Heart right ventricle (tissue), 16 donors: ENCODE measurements at regions not wholly inside any gene's neighbourhood (a gene's known extent, or its start where the extent isn't known, plus 50 kb on each side); places are given as distances from the start of the nearest gene placed in this dataset.

ENCODE experiments used
- ATAC-seq, 8 donors: fragments of 200-7000 bp; cut with Tn5 transposase; one replicate each; pipeline ENCODE4 v1.9.1; 2020; ENCODE audit warnings: mild to moderate bottlenecking in 8 of 8, moderate library complexity in 8 of 8, moderate number of reproducible peaks in 1 of 8
- DNase-seq, 2 donors: peaks; one replicate each; pipeline ENCODE4 v3.0.0-alpha.2; 2020
- H3K27ac ChIP-seq, 10 donors: fragments of 200-600 bp; sonication (generic) in 2 of 10; one replicate each; pipeline versions ENCODE4 v1.5.0 to v1.8.0; 2020 to 2022; ENCODE audit warnings: mild to moderate bottlenecking in 3 of 10
- H3K27me3 ChIP-seq, 7 donors: fragments of 200-600 bp; one replicate each; pipeline ENCODE4 v1.8.0; 2021 to 2022; ENCODE audit warnings: mild to moderate bottlenecking in 2 of 7
- H3K36me3 ChIP-seq, 9 donors: fragments of 200-600 bp; sonication (generic) in 1 of 9; one replicate each; pipeline versions ENCODE4 v1.5.0 to v1.8.0; 2020 to 2022; ENCODE audit warnings: mild to moderate bottlenecking in 2 of 9
- H3K4me1 ChIP-seq, 9 donors: fragments of 200-600 bp; sonication (generic) in 1 of 9; one replicate each; pipeline versions ENCODE4 v1.5.0 to v1.8.0; 2020 to 2022; ENCODE audit warnings: mild to moderate bottlenecking in 4 of 9
- H3K4me3 ChIP-seq, 10 donors: fragments of 200-600 bp; sonication (generic) in 2 of 10; one replicate each; pipeline versions ENCODE4 v1.5.0 to v1.8.0; 2020 to 2022; ENCODE audit warnings: mild to moderate bottlenecking in 7 of 10, moderate library complexity in 2 of 10
- H3K9me3 ChIP-seq, 11 donors: fragments of 200-600 bp in 10 of 11; sonication (generic) in 2 of 11; one replicate each; pipeline versions ENCODE4 v1.5.0 to v1.8.0; 2013 to 2022; ENCODE audit warnings: mild to moderate bottlenecking in 2 of 11, control low read depth in 1 of 11, moderate library complexity in 1 of 11
- WGBS, 2 donors: extraction: QIAGEN DNeasy Blood & Tissue Kit; methylation state at CpG; one replicate each; pipeline ENCODE4 v1.1.7; 2013; ENCODE audit warnings: inconsistent platforms in 1 of 2; 5-methylcytosine and 5-hydroxymethylcytosine counted together
- intact Hi-C, 10 donors: fragments of 100-400 bp; cut with DNase I; formaldehyde crosslinking; loops; one replicate each; pipeline versions ENCODE4 v1.11.1 to v1.14.2; 2022
- TF ChIP-seq, protein P1 (sequence below), 9 donors: fragments of 200-600 bp; sonication (generic) in 2 of 9; IDR thresholded peaks; one replicate each; pipeline versions ENCODE4 v1.5.0 to v1.8.0; 2021 to 2022; ENCODE audit warnings: antibody characterized with exemption in 9 of 9, mild to moderate bottlenecking in 5 of 9, moderate library complexity in 1 of 9
- donor health status: Arrhythmogenic right ventricular cardiomyopathy.
- donor health status: ischemic (EF 13 %, LVEDD 7.1; RV severe dilation, severe dysfunction).
- donor health status: healthy with polysubstance abuse.
- donor health status: DM: no; HTN: yes; CAD: no.
- donor health status: DM: no; HTN: no; CAD: no.
- donor health status: ischemic (EF 25% LVEDD 6.9; RV normal size, moderate dysfunction).
- donor health status: ischemic (EF 25% LVEDD 5.7; RV mildly dilated, moderate dysfunction).
- donor health status: healthy.
- donor health status: DM: yes; HTN: yes; CAD: no.
- donor health status: Ischemic cardiomyopathy.
- donor health status: ischemic (EF 35%, LVEDD 5.7; RV mildly dilated, moderate dysfunction).
- donor health status: nonischemic (EF 11% LVEDD 7.7; RV severe dilation, severe dysfunction).
- donor health status: DM: yes; HTN: yes; CAD: no.
- donor health status: PGD.
- donor health status: ischemic (EF 29% LVEDD 5.4; RV normal size, mild dysfunction).
- donor health status: nonischemic (EF 23%, LVEDD 6.1; RV moderate dilation, normal function).

DNA sequence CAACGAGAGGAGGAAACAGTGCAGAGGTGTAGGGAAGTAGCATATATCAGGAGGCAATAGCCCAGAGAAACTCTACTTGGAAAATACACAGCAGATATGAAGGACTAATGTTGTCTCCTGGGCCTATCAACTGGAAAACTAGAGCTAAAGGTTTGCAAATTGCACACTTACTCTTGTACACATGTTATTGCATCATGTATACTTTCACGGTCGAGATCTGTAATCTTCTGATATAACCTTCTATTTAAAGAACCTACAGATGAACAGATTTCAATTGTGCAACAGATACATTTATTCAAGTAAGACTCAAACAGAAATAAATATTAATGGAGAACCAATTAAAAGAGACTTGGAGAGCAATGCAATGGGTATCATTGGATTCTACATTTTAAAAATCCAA lies 256.3 kb upstream of the TMEM161B start:
- intact Hi-C loops, result no loop called here
- Histone ChIP-seq H3K27ac (no peak overlapping the region), H3K27me3 (no peaks in the 10 kb centered on the region), H3K9me3 (no peaks in the 10 kb centered on the region), H3K4me1 (no peaks in the 10 kb centered on the region), H3K4me3 (no peak overlapping the region), H3K36me3 (no peaks in the 10 kb centered on the region)
- ATAC-seq, result no peak
- WGBS, 2 donors, result 83 to 84% methylated on average over 3 of the region's 3 CpGs
- TF ChIP-seq, protein P1, sequence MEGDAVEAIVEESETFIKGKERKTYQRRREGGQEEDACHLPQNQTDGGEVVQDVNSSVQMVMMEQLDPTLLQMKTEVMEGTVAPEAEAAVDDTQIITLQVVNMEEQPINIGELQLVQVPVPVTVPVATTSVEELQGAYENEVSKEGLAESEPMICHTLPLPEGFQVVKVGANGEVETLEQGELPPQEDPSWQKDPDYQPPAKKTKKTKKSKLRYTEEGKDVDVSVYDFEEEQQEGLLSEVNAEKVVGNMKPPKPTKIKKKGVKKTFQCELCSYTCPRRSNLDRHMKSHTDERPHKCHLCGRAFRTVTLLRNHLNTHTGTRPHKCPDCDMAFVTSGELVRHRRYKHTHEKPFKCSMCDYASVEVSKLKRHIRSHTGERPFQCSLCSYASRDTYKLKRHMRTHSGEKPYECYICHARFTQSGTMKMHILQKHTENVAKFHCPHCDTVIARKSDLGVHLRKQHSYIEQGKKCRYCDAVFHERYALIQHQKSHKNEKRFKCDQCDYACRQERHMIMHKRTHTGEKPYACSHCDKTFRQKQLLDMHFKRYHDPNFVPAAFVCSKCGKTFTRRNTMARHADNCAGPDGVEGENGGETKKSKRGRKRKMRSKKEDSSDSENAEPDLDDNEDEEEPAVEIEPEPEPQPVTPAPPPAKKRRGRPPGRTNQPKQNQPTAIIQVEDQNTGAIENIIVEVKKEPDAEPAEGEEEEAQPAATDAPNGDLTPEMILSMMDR (IDR thresholded peaks at IDR 0.05), result no peak
- no peak for DNase-seq

DNA sequence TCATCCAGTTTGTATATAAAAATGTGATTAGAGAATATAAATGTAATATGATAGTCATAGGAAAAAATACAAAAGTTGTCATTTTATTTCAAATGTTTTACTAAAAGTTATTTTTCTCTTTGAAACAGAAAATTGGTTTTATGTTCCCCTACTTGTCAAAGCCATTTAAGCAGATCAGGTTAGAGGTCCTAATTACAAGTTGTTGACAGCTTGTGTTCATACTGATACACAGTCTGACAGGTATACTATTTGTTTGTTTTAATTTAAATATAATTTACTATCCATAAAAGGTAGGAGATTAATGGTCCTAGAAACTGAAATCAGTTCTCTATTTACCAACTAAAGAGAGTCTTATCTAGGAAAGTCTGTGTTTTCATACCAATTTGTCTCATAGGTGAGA lies 250.4 kb upstream of the TMEM161B start:
- TF ChIP-seq, protein P1 (IDR thresholded peaks at IDR 0.05), result no peak
- Histone ChIP-seq H3K4me3 (no peak overlapping the region), H3K9me3 (no peaks in the 10 kb centered on the region), H3K27me3 (no peaks in the 10 kb centered on the region), H3K27ac (no peak overlapping the region), H3K36me3 (no peaks in the 10 kb centered on the region), H3K4me1 (no peaks in the 10 kb centered on the region)
- intact Hi-C loops, result no loop called here
- DNase-seq, result no peak
- no peak for ATAC-seq

DNA sequence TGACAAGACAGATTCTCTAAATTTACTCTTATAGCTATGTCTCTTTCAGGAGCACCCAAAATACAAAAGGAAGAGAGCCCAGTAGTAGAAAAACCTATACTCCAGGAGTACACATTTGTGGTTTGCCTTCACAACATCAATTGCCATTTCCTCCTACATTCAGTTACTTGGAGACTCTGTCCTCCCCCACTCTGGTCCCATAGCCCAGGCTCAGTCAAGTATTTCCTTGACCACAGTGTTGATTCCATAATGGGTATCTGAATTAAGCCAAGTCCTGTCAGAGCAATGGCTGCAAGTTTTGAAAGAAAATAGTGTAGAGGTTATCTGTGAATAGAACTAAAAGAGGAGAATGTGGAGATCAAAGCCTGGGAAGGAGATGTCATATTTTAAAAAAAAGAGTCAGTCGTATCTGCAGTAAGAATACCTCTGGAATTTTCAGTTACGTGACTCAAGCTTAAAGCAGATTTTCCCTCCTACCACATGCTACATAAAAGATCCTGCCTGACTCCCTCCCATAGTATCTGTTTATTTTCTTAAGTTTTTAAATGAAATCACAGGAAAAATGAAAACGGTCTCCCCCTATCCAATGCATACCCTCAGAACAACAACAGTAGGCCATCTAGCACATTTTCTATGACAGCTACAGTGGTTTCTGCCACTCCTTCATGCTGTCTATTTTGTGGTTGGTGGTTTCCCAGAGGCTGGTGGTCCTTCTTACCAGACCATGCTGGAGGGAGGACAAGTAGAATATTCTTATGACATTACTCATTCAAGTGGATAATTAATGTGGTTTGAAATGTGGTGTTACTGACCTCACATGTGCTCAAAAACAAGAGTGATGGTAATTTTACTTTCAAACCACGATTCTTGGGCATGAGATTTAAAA lies 249.7 kb upstream of the TMEM161B start:
- Histone ChIP-seq H3K27ac (no peak overlapping the region), H3K36me3 (no peaks in the 10 kb centered on the region), H3K4me3 (no peak overlapping the region), H3K27me3 (peaks cover 0 to 6% (median 0%) of the 10 kb centered on the region in 7 donors), H3K9me3 (no peaks in the 10 kb centered on the region), H3K4me1 (no peaks in the 10 kb centered on the region)
- intact Hi-C loops, result no loop called here
- DNase-seq, result no peak
- 77% methylated on average over 4 of the region's 4 CpGs for WGBS, 2 donors
- no peak for ATAC-seq
- TF ChIP-seq, protein P1 (IDR thresholded peaks at IDR 0.05), result no peak

DNA sequence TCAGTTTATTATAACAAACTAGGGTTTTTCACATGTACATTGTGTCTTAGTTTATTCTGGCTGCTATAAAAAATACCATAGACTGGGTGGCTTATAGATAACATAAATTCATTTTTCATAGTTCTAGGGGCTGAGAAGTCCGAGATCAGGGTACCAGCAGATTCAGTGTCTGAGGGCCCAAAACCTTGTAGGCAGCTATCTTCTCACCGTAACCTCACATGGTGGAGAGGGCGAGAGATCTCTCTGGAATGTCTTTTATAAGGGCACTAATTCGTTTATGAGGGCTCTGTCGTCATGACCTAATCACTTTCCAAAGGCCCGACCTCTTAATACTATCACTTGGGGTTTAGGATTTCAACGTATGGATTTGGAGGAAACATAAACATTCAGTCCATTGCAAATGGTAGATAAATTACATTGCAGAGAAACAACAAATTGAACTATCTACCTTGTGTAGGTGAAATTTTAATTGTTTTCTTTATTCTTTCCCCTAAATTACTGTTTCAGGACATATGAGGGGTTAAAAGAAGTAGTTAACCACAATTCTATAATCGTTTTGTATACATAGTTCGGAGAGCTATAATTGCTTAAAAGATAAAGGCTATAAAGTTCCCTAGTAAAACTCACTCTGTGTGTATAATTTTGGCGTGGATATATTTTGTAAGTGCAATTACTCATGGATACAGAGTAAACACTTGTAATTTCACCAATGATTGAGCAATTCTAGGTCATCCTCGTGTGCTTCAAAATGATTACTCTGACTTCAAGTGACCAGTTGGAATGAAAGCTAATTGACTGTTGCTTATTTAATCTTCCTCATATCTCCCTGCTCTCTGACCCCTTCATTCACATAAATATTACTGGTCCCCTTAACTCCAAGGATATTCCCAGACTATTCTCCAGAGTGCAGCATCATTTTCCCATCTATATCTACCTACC lies 247.5 kb upstream of the TMEM161B start:
- no peaks in the 10 kb centered on the region for H3K36me3 ChIP-seq
- WGBS, 2 donors, result 66 to 69% methylated on average over 11 of the region's 11 CpGs

More for the DNA sequence above, 247.5 kb upstream of the TMEM161B start:
- ATAC-seq (no peak), DNase-seq (no peak)
- no peaks in the 10 kb centered on the region for H3K4me1 ChIP-seq
- intact Hi-C loops, result no loop called here
- TF ChIP-seq, protein P1 (IDR thresholded peaks at IDR 0.05), result no peak
- no peak overlapping the region for H3K4me3 ChIP-seq
- no peaks in the 10 kb centered on the region for H3K9me3 ChIP-seq
- H3K27me3 ChIP-seq, result peaks cover 0 to 6% (median 0%) of the 10 kb centered on the region in 7 donors
- H3K27ac ChIP-seq, result no peak overlapping the region
